Heart left ventricle (tissue), 16 donors: ENCODE measurements at regions not wholly inside any gene's neighbourhood (a gene's known extent, or its start where the extent isn't known, plus 50 kb on each side); places are given as distances from the start of the nearest gene placed in this dataset.

Experiments
- ATAC-seq, 4 donors: fragments of 200-7000 bp; cut with Tn5 transposase; one replicate each; pipeline ENCODE4 v1.9.1; 2020 to 2022; ENCODE audit warnings: moderate library complexity in 4 of 4, mild to moderate bottlenecking in 3 of 4, moderate number of reproducible peaks in 1 of 4
- DNase-seq, 5 donors: peaks; one replicate each; pipeline ENCODE4 v3.0.0-alpha.2; 2020
- H3K27ac ChIP-seq, 12 donors: fragments of 200-600 bp; sonication (generic) in 4 of 12; one replicate each; pipeline versions ENCODE4 v1.5.0 to v1.8.0; 2016 to 2022; ENCODE audit warnings: mild to moderate bottlenecking in 2 of 12
- H3K27me3 ChIP-seq, 9 donors: fragments of 200-600 bp; sonication (generic) in 2 of 9; one replicate each; pipeline versions ENCODE4 v1.5.1 to v1.8.0; 2016 to 2022; ENCODE audit warnings: mild to moderate bottlenecking in 3 of 9
- H3K36me3 ChIP-seq, 9 donors: fragments of 200-600 bp; sonication (generic) in 2 of 9; one replicate each; pipeline versions ENCODE4 v1.5.0 to v1.8.0; 2018 to 2022; ENCODE audit warnings: mild to moderate bottlenecking in 2 of 9
- H3K4me1 ChIP-seq, 12 donors: fragments of 200-600 bp; sonication (generic) in 4 of 12; one replicate each; pipeline versions ENCODE4 v1.5.0 to v1.8.0; 2016 to 2022; ENCODE audit warnings: mild to moderate bottlenecking in 3 of 12
- H3K4me3 ChIP-seq, 12 donors: fragments of 200-600 bp; sonication (generic) in 4 of 12; one replicate each; pipeline versions ENCODE4 v1.5.0 to v1.8.0; 2017 to 2022; ENCODE audit warnings: mild to moderate bottlenecking in 9 of 12, moderate library complexity in 4 of 12
- H3K9me3 ChIP-seq, 12 donors: fragments of 200-600 bp; sonication (generic) in 4 of 12; one replicate each; pipeline versions ENCODE4 v1.5.0 to v1.8.0; 2016 to 2022; ENCODE audit warnings: mild to moderate bottlenecking in 1 of 12
- POLR2A ChIP-seq, 2 donors: fragments of 450-650 bp; IDR thresholded peaks; one replicate each; pipeline ENCODE4 v1.6.1; 2017; ENCODE audit warnings: antibody characterized with exemption in 2 of 2, mild to moderate bottlenecking in 2 of 2, moderate library complexity in 2 of 2
- WGBS, 4 donors: extraction: QIAGEN DNeasy Blood & Tissue Kit in 2 of 4; methylation state at CpG; one replicate each; pipeline versions ENCODE4 v1.1.5 to v1.1.7; 2013 to 2018; 5-methylcytosine and 5-hydroxymethylcytosine counted together
- intact Hi-C, 10 donors: fragments of 100-400 bp; cut with DNase I; formaldehyde crosslinking; loops; one replicate each; pipeline versions ENCODE4 v1.11.1 to v1.14.2; 2022
- TF ChIP-seq, protein P1 (sequence below), 12 donors: fragments of 200-600 bp; sonication (generic) in 4 of 12; IDR thresholded peaks; one replicate each; pipeline versions ENCODE4 v1.5.0 to v1.8.0; 2018 to 2022; ENCODE audit warnings: antibody characterized with exemption in 12 of 12, mild to moderate bottlenecking in 5 of 12
- donor health status: ischemic (EF 13 %, LVEDD 7.1; RV severe dilation, severe dysfunction).
- donor health status: healthy with polysubstance abuse.
- donor health status: DM: no; HTN: yes; CAD: no.
- donor health status: DM: no; HTN: no; CAD: no.
- donor health status: ischemic (EF 25% LVEDD 6.9; RV normal size, moderate dysfunction).
- donor health status: ischemic (EF 25% LVEDD 5.7; RV mildly dilated, moderate dysfunction).
- donor health status: healthy.
- donor health status: DM: yes; HTN: yes; CAD: no.
- donor health status: ischemic (EF 35%, LVEDD 5.7; RV mildly dilated, moderate dysfunction).
- donor health status: nonischemic (EF 11% LVEDD 7.7; RV severe dilation, severe dysfunction).
- donor health status: DM: yes; HTN: yes; CAD: no.
- donor health status: PGD.
- donor health status: ischemic (EF 29% LVEDD 5.4; RV normal size, mild dysfunction).
- donor health status: nonischemic (EF 23%, LVEDD 6.1; RV moderate dilation, normal function).

DNA sequence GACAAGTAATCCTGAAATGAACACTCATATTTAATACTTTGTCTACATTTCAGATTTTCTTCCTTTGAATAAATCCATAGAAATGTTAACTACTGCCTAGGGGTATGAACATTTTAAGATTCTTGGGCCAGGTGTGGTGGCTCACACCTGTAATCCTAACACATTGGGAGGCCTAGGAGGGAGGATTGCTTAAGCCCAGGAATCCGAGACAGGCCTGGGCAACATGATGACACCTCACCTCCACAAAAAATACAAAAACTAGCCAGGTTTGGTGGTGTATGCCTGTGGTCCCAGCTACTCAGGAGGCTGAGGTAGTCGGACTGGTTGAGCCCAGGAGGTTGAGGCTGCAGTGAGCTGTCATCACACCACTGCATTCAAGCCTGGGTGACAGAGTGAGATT lies 73.9 kb upstream of the PIAS1 start:
- intact Hi-C loops = no loop called here
- ATAC-seq (no peak), DNase-seq (no peak)
- Histone ChIP-seq H3K9me3 (peaks cover 0 to 9% (median 0%) of the 10 kb centered on the region in 12 donors), H3K4me3 (no peak overlapping the region), H3K27ac (no peak overlapping the region), H3K36me3 (no peaks in the 10 kb centered on the region), H3K27me3 (no peaks in the 10 kb centered on the region), H3K4me1 (no peaks in the 10 kb centered on the region)
- WGBS, 4 donors = 74 to 92% (median 84%) methylated on average over 2 of the region's 2 CpGs
- TF ChIP-seq, protein P1, sequence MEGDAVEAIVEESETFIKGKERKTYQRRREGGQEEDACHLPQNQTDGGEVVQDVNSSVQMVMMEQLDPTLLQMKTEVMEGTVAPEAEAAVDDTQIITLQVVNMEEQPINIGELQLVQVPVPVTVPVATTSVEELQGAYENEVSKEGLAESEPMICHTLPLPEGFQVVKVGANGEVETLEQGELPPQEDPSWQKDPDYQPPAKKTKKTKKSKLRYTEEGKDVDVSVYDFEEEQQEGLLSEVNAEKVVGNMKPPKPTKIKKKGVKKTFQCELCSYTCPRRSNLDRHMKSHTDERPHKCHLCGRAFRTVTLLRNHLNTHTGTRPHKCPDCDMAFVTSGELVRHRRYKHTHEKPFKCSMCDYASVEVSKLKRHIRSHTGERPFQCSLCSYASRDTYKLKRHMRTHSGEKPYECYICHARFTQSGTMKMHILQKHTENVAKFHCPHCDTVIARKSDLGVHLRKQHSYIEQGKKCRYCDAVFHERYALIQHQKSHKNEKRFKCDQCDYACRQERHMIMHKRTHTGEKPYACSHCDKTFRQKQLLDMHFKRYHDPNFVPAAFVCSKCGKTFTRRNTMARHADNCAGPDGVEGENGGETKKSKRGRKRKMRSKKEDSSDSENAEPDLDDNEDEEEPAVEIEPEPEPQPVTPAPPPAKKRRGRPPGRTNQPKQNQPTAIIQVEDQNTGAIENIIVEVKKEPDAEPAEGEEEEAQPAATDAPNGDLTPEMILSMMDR (IDR thresholded peaks at IDR 0.05) = no peak
- no peak for TF ChIP-seq POLR2A (IDR thresholded peaks at IDR 0.05)

DNA sequence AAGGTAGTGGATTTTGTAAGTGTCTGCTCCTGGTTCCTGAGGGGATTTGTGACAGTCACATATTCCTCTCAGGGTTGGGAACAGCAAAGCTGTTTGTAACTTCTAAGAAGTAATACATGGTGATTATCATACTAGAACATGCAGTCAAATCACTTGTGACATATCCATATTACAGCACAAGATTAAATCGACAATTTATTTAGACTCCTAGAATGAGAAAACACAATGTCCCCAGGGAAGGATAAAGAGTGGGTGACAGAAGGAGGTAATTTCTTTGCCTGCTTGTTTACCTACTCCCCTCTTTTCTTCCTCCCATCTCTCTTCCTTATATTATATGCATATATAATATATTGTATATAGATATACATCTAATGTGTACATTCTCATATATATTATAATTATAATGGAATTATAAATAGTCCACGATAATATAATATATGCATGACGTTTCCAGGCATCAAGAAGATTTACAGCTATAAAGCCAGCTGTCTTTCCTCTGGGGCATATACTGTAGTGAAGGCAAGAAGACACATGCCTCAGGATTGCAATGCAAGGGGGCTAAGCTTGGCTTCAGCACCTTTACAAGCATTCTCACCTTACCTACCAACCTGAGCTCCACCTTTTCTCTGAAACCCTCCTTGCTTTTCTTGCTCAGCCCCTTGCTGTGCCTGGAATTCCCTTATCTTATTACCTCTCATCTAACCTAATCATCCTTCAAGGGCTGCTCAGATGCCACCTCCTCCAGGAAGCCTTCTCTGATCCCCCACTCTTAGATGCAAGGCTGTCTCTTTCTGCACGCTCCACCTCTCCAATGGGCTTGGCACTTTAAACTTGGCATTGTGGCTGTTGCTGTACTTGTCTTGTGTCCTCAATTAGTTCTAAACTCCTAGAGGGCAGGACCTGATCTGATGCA lies 73.1 kb upstream of the PIAS1 start:
- ATAC-seq (no peak), DNase-seq (no peak)
- H3K4me1 ChIP-seq = no peaks in the 10 kb centered on the region
- no peaks in the 10 kb centered on the region for H3K36me3 ChIP-seq
- H3K9me3 ChIP-seq = peaks cover 0 to 9% (median 0%) of the 10 kb centered on the region in 12 donors
- no peak overlapping the region for H3K4me3 ChIP-seq
- 81 to 87% (median 84%) methylated on average over 4 of the region's 4 CpGs for WGBS, 4 donors
- intact Hi-C loops = no loop called here
- H3K27me3 ChIP-seq = no peaks in the 10 kb centered on the region
- no peak overlapping the region for H3K27ac ChIP-seq
- TF ChIP-seq POLR2A (IDR thresholded peaks at IDR 0.05) = no peak
- TF ChIP-seq, protein P1 (IDR thresholded peaks at IDR 0.05) = no peak

DNA sequence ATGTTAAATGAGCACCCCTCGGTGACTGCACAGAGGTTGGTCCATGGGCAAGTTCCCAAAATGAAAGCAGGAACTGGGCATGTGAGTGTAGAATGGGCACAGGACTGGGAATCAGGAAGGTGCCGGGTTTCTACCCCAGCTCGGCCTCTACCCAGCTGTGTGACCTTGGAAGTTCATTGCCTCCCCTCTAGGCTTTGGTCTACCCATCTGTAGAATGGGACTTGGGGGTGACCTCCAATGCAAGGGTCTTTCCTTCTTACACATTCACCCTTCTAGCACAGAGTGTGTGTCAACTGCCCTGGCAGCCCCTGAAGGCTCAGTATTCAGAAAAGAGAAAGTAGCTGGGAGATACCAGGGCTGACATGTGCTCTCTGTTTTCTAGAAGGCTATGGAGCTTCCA lies 72.3 kb upstream of the PIAS1 start:
- 82 to 97% (median 85%) methylated on average over 1 to 3 of the region's 3 CpGs for WGBS, 4 donors
- Histone ChIP-seq H3K27ac (no peak overlapping the region), H3K36me3 (no peaks in the 10 kb centered on the region), H3K27me3 (no peaks in the 10 kb centered on the region), H3K4me1 (no peaks in the 10 kb centered on the region), H3K9me3 (peaks cover 0 to 9% (median 0%) of the 10 kb centered on the region in 12 donors), H3K4me3 (no peak overlapping the region)
- no peak for DNase-seq
- TF ChIP-seq, protein P1 (IDR thresholded peaks at IDR 0.05) = no peak
- no peak for TF ChIP-seq POLR2A (IDR thresholded peaks at IDR 0.05)
- intact Hi-C loops = no loop called here
- no peak for ATAC-seq

GRCh38 chr15:67991706-67992105 lies 62.4 kb upstream of the PIAS1 start:
- 93 to 95% (median 94%) methylated on average over 2 of the region's 2 CpGs for WGBS, 4 donors
- intact Hi-C loops = no loop called here
- no peak overlapping the region for H3K4me3 ChIP-seq
- TF ChIP-seq POLR2A (IDR thresholded peaks at IDR 0.05) = no peak
- TF ChIP-seq, protein P1 (IDR thresholded peaks at IDR 0.05) = no peak
- no peaks in the 10 kb centered on the region for H3K9me3 ChIP-seq
- no peak for ATAC-seq
- DNase-seq = no peak
- H3K36me3 ChIP-seq = no peaks in the 10 kb centered on the region
- no peak overlapping the region for H3K27ac ChIP-seq
- no peaks in the 10 kb centered on the region for H3K27me3 ChIP-seq
- no peaks in the 10 kb centered on the region for H3K4me1 ChIP-seq
